ENCODE measurements at regions not wholly inside any gene's neighbourhood (a gene's known extent, or its start where the extent isn't known, plus 50 kb on each side); places are given as distances from the start of the nearest gene placed in this dataset.
"Not testable (repeated sequence)": the region's sequence is repeated elsewhere in the genome, so short reads cannot be mapped to it uniquely, and the experiment has no call there.

GRCh38 chr1:143848859-143849258, 122.9 kb downstream of the FAM72C start:
- H3K4me2 ChIP-seq (ENCODE audit: insufficient read depth in 1 of 2, low read depth in 2 of 2, low read length in 2 of 2); H3K4me3 ChIP-seq (ENCODE audit: extremely low read depth in 1 of 4, insufficient read depth in 2 of 4, low read depth in 3 of 4, low read length in 4 of 4); H3K79me1 ChIP-seq (ENCODE audit: low read depth, low read length); H3K9me3 ChIP-seq (ENCODE audit: insufficient read depth in 2 of 2, low read depth in 1 of 2, low read length in 1 of 2); DNase-seq (ENCODE audit: low read depth in 1 of 2, low spot score in 2 of 2); CTCF ChIA-PET (ENCODE audit: partially characterized antibody); H4K5ac ChIP-seq (ENCODE audit: insufficient read length, low read depth, low read length); H3K23ac ChIP-seq (ENCODE audit: insufficient read length); H2AK5ac ChIP-seq (ENCODE audit: low read depth, low read length); H3K36me3 ChIP-seq (ENCODE audit: control insufficient read depth in 2 of 4, insufficient read depth in 4 of 4, low read length in 3 of 4); H3K27me3 ChIP-seq (replicated peaks in 1 of 4; ENCODE audit: control insufficient read depth in 3 of 4, extremely low read depth in 1 of 4, insufficient read depth in 3 of 4, low read length in 3 of 4); H3K23me2 ChIP-seq (ENCODE audit: low read depth, low read length); H4K20me1 ChIP-seq (replicated peaks in 1 of 2; ENCODE audit: control insufficient read depth in 1 of 2, insufficient read depth in 2 of 2, low read length in 2 of 2); H2AFZ ChIP-seq (ENCODE audit: low read length); H2BK5ac ChIP-seq (ENCODE audit: low read depth, low read length); H2BK20ac ChIP-seq (ENCODE audit: low read length); H3K18ac ChIP-seq (ENCODE audit: extremely low read depth, low read length); H3K4ac ChIP-seq (replicated peaks; ENCODE audit: insufficient read length, low read depth, low read length); FAIRE-seq; POLR2A ChIA-PET (ENCODE audit: partially characterized antibody); H4K91ac ChIP-seq (replicated peaks; ENCODE audit: insufficient read length, low read length); H2BK12ac ChIP-seq (ENCODE audit: low read depth, low read length); H3K56ac ChIP-seq (replicated peaks; ENCODE audit: insufficient read length, low read depth, low read length); H2BK15ac ChIP-seq (ENCODE audit: low read length); H3K9ac ChIP-seq (replicated peaks in 1 of 4; ENCODE audit: extremely low read depth in 1 of 4, low read depth in 3 of 4, low read length in 3 of 4); H2BK120ac ChIP-seq (replicated peaks; ENCODE audit: low read depth, low read length); H3K79me2 ChIP-seq (ENCODE audit: control insufficient read depth in 1 of 2, insufficient read depth in 2 of 2, low read length in 2 of 2); H3K27ac ChIP-seq (ENCODE audit: low read depth, low read length); H3K4me1 ChIP-seq (replicated peaks in 1 of 4; ENCODE audit: control insufficient read depth in 3 of 4, insufficient read depth in 4 of 4, low read length in 3 of 4); H4K8ac ChIP-seq (ENCODE audit: extremely low read depth, insufficient read depth, low read length); H3K14ac ChIP-seq (ENCODE audit: insufficient read length): not testable (repeated sequence)

GRCh38 chr1:143845193-143845592, 126.6 kb downstream of the FAM72C start:
- H3K4me1 ChIP-seq (replicated peaks in 1 of 4; ENCODE audit: control insufficient read depth in 3 of 4, insufficient read depth in 4 of 4, low read length in 3 of 4); H2BK120ac ChIP-seq (replicated peaks; ENCODE audit: low read depth, low read length); H3K36me3 ChIP-seq (ENCODE audit: control insufficient read depth in 2 of 4, insufficient read depth in 4 of 4, low read length in 3 of 4); H3K4ac ChIP-seq (replicated peaks; ENCODE audit: insufficient read length, low read depth, low read length); H2BK12ac ChIP-seq (ENCODE audit: low read depth, low read length); H3K79me1 ChIP-seq (ENCODE audit: low read depth, low read length); H2BK5ac ChIP-seq (ENCODE audit: low read depth, low read length); H3K18ac ChIP-seq (ENCODE audit: extremely low read depth, low read length); H3K56ac ChIP-seq (replicated peaks; ENCODE audit: insufficient read length, low read depth, low read length); H3K27me3 ChIP-seq (replicated peaks in 1 of 4; ENCODE audit: control insufficient read depth in 3 of 4, extremely low read depth in 1 of 4, insufficient read depth in 3 of 4, low read length in 3 of 4); H3K79me2 ChIP-seq (ENCODE audit: control insufficient read depth in 1 of 2, insufficient read depth in 2 of 2, low read length in 2 of 2); H2AK5ac ChIP-seq (ENCODE audit: low read depth, low read length); H4K5ac ChIP-seq (ENCODE audit: insufficient read length, low read depth, low read length); H3K23ac ChIP-seq (ENCODE audit: insufficient read length); H2AFZ ChIP-seq (ENCODE audit: low read length); H3K9me3 ChIP-seq (ENCODE audit: insufficient read depth in 2 of 2, low read depth in 1 of 2, low read length in 1 of 2); H3K4me2 ChIP-seq (ENCODE audit: insufficient read depth in 1 of 2, low read depth in 2 of 2, low read length in 2 of 2); H3K9ac ChIP-seq (replicated peaks in 1 of 4; ENCODE audit: extremely low read depth in 1 of 4, low read depth in 3 of 4, low read length in 3 of 4); H3K23me2 ChIP-seq (ENCODE audit: low read depth, low read length); DNase-seq (ENCODE audit: low read depth in 1 of 2, low spot score in 2 of 2); H2BK20ac ChIP-seq (ENCODE audit: low read length); H4K8ac ChIP-seq (ENCODE audit: extremely low read depth, insufficient read depth, low read length); H2BK15ac ChIP-seq (ENCODE audit: low read length); CTCF ChIA-PET (ENCODE audit: partially characterized antibody); POLR2A ChIA-PET (ENCODE audit: partially characterized antibody); FAIRE-seq; H4K20me1 ChIP-seq (replicated peaks in 1 of 2; ENCODE audit: control insufficient read depth in 1 of 2, insufficient read depth in 2 of 2, low read length in 2 of 2); H3K4me3 ChIP-seq (ENCODE audit: extremely low read depth in 1 of 4, insufficient read depth in 2 of 4, low read depth in 3 of 4, low read length in 4 of 4); H4K91ac ChIP-seq (replicated peaks; ENCODE audit: insufficient read length, low read length); H3K27ac ChIP-seq (ENCODE audit: low read depth, low read length); H3K14ac ChIP-seq (ENCODE audit: insufficient read length): not testable (repeated sequence)
- WGBS, 2 experiments (ENCODE audit: extremely low coverage in 1 of 2, insufficient coverage in 1 of 2, insufficient read length in 1 of 2, insufficient replicate concordance in 2 of 2, low coverage in 1 of 2, low lambda C conversion rate in 2 of 2, missing lambda C conversion rate in 1 of 2) = no CpG with 5 or more reads among the region's 1 CpG
